ENCODE measurements at regions not wholly inside any gene's neighbourhood (a gene's known extent, or its start where the extent isn't known, plus 50 kb on each side); places are given as distances from the start of the nearest gene placed in this dataset.

GRCh38 chr3:14652-15051 is 181.9 kb upstream of the CHL1 start:
- TF ChIP-seq, protein P1, sequence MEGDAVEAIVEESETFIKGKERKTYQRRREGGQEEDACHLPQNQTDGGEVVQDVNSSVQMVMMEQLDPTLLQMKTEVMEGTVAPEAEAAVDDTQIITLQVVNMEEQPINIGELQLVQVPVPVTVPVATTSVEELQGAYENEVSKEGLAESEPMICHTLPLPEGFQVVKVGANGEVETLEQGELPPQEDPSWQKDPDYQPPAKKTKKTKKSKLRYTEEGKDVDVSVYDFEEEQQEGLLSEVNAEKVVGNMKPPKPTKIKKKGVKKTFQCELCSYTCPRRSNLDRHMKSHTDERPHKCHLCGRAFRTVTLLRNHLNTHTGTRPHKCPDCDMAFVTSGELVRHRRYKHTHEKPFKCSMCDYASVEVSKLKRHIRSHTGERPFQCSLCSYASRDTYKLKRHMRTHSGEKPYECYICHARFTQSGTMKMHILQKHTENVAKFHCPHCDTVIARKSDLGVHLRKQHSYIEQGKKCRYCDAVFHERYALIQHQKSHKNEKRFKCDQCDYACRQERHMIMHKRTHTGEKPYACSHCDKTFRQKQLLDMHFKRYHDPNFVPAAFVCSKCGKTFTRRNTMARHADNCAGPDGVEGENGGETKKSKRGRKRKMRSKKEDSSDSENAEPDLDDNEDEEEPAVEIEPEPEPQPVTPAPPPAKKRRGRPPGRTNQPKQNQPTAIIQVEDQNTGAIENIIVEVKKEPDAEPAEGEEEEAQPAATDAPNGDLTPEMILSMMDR (IDR thresholded peaks at IDR 0.05; ENCODE audit: borderline replicate concordance, extremely low read depth, low read length, poor library complexity, severe bottlenecking): no peak
- TF ChIP-seq EZH2 (IDR thresholded peaks at IDR 0.05; ENCODE audit: borderline replicate concordance, low read depth, low read length, severe bottlenecking): no peak

Measured in DND-41 (cell line).